Hepatocyte (in vitro differentiated cells): ENCODE measurements at regions not wholly inside any gene's neighbourhood (a gene's known extent, or its start where the extent isn't known, plus 50 kb on each side); places are given as distances from the start of the nearest gene placed in this dataset.

Experiments
- EZH2 ChIP-seq: fragments of 200-600 bp; sonication (generic); IDR thresholded peaks from 2 replicates; pipeline ENCODE4 v1.6.1; 2016; ENCODE audit warnings: antibody characterized with exemption, mild to moderate bottlenecking, borderline replicate concordance
- TF ChIP-seq, protein P1 (sequence below): fragments of 200-600 bp; sonication (generic); IDR thresholded peaks from 2 replicates; pipeline ENCODE4 v1.5.1; 2016; ENCODE audit warnings: antibody characterized with exemption, mild to moderate bottlenecking; ENCODE audit not compliant: poor library complexity

- TF ChIP-seq EZH2 = no peak
- TF ChIP-seq, protein P1, sequence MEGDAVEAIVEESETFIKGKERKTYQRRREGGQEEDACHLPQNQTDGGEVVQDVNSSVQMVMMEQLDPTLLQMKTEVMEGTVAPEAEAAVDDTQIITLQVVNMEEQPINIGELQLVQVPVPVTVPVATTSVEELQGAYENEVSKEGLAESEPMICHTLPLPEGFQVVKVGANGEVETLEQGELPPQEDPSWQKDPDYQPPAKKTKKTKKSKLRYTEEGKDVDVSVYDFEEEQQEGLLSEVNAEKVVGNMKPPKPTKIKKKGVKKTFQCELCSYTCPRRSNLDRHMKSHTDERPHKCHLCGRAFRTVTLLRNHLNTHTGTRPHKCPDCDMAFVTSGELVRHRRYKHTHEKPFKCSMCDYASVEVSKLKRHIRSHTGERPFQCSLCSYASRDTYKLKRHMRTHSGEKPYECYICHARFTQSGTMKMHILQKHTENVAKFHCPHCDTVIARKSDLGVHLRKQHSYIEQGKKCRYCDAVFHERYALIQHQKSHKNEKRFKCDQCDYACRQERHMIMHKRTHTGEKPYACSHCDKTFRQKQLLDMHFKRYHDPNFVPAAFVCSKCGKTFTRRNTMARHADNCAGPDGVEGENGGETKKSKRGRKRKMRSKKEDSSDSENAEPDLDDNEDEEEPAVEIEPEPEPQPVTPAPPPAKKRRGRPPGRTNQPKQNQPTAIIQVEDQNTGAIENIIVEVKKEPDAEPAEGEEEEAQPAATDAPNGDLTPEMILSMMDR = no peak
Measured at GRCh38 chr16:86050111-86050510, 151.1 kb downstream of the IRF8 start.
